B cell (primary cell): ENCODE measurements at regions not wholly inside any gene's neighbourhood (a gene's known extent, or its start where the extent isn't known, plus 50 kb on each side); places are given as distances from the start of the nearest gene placed in this dataset.

Source experiments
- CTCF ChIP-seq: fragments of 200-600 bp; IDR thresholded peaks from one replicate; pipeline ENCODE4 v1.8.0; 2022; ENCODE audit warnings: antibody characterized with exemption, mild to moderate bottlenecking
- EZH2 ChIP-seq: IDR thresholded peaks from 2 replicates; pipeline ENCODE4 v1.6.1; 2012; ENCODE audit warnings: borderline replicate concordance, low read depth, mild to moderate bottlenecking, moderate library complexity, low read length; ENCODE audit not compliant: insufficient read depth, poor library complexity, severe bottlenecking

- TF ChIP-seq CTCF: no peak
- no peak for TF ChIP-seq EZH2
Measured at GRCh38 chr18:67677489-67677888, 161.0 kb upstream of the DSEL start.
